Muscle of arm (tissue), 1 donor: ENCODE measurements at regions not wholly inside any gene's neighbourhood (a gene's known extent, or its start where the extent isn't known, plus 50 kb on each side); places are given as distances from the start of the nearest gene placed in this dataset.
A peak's percentile ranks its signal among the peaks of the same experiment; 100 is the strongest.
"Not testable (repeated sequence)": the region's sequence is repeated elsewhere in the genome, so short reads cannot be mapped to it uniquely, and the experiment has no call there.

Experiments used
- DNase-seq: peaks from one replicate; pipeline ENCODE4 v3.0.0-alpha.2; 2013

GRCh38 chr17:73841431-73842060 is 197.3 kb upstream of the SDK2 start:
- no peak for DNase-seq

- DNase-seq: no peak
Measured at GRCh38 chr17:73847952-73848351, 203.7 kb upstream of the SDK2 start.

DNA sequence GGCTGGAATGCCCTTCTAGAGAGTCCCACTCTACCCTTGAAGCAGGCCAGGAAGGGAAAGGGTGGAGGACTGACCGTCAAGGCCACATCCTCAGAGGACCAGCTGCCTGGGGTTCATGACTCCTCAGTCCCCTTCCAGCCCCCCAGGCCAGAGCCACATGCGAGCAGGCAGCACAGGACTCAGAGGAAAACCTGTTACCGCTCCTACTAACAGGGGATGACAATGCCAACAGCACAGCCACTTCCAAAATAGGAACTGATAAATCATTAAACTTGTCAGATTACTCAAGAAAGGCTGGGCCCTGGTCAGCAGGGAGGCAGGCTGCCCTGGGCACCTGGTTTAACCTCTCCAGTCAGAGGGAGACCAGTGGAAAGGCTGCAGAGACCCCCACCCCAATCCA is 206.2 kb upstream of the SDK2 start:
- DNase-seq: no peak

- no peak for DNase-seq
Measured at GRCh38 chr17:73851091-73851490, 206.8 kb upstream of the SDK2 start.

- no peak for DNase-seq
Measured at GRCh38 chr17:73851921-73852320, 207.7 kb upstream of the SDK2 start.

DNA sequence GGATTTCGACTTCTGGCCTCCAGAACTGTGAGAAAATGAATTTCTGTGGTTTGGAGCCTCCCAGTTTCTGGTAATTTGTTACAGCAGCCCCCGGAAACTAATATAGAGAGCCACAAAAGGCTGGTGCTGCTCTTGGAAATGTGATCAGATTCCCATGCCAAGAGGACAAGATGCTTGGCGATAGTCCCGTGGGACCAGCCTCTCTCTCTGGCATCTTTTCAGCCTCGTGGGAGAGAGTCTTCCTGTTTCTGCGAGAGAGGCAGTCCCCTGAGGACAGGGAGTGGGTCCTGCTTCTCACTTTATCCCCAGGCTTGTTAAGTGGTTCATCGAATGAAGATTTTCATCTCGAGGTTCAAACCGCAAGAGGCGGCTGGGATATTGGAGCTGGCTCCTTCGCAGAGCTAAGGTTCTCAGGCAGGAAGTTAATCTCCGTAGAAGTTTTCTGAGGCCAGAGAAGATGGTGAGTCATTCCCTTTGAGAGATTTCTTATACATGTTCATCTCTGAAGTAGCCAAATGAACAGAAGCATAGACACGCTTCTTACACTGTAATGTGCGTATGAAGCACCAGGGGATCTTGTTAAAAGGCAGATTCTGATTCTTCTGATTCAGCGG is 211.6 kb upstream of the SDK2 start:
- DNase-seq: peak; percentile 14

GRCh38 chr17:73856556-73856955 is 212.3 kb upstream of the SDK2 start:
- no peak for DNase-seq

DNA sequence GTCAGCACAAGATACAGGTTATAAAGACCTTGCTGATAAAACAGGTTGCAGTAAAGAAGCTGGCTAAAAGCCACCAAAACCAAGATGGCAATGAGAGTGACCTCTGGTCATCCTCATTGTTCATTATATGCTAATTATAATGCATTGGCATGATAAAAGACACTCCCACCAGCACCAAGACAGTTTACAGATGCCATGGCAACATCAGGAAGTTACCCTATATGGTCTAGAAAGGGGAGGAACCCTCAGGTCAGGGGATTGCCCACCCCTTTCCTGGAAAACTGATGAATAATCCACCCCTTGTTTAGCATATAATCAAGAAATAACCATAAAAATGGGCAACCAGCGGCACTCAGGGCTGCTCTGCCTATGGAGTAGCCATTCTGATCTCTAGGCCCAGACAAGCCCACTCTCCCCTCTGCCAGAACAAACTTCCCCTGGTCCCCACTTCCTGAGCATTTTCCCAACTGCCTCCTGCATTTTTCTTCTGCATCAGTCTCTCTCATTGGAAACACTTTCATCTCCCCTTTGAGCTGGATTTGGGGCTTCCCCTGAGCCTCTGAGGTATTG is 215.3 kb upstream of the SDK2 start:
- DNase-seq: not testable (repeated sequence)

DNA sequence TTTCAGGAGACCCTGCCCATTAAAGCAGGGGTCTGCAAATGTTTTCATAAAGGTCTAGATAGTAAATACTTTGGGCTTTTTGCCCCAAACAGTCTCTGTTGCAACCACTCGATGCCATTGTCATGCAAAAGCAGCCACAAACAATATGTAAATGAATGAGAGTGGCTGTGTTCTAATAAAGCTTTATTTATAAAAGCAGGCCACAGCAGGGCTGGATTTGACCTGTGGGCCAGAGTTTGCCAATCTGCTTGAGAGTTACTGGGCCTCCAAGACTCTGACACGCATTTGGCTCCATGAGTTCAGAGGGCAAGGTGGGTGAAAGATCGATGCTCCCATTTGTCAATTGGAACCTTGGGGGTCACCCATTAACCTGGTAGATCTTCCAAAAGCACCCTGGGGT is 217.3 kb upstream of the SDK2 start:
- DNase-seq: no peak

DNA sequence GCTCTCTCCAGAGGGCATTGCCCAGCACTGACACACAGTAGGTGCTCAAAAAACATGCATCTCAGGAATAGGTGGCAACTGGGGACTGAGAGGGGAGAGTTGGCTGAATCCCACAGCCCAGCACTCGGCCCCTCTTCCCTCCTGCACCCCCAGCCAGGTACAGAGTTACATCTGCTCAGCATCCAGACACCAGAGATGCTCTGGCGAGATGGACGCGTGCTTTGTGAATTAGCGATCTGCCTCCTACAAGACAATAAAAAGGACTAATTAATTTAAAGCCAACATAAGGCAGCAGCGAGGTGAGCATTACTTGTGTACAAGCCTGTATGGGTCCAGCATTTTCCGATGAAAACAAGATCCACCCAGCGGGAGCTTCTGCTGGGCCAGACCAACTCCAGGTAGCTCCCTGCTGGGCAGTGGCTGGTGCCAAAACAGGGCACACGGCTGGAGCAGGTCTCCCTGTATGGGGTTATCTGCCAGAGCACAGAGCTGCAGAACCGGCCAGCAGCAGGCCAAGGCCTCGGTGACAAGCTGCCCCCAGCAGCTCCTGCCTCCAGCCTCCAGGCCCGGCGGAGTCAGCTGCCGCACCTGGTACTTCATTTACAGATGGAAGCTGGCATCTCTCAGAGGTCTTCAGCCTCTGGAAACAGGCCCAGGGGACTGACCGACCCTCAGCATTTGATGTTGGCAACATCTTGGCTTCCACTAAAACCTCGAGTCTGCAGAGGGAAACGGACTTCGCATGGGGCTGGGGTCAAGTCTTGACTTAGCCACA is 219.7 kb upstream of the SDK2 start:
- no peak for DNase-seq

- DNase-seq: no peak
Measured at GRCh38 chr17:73865831-73866230, 221.6 kb upstream of the SDK2 start.

DNA sequence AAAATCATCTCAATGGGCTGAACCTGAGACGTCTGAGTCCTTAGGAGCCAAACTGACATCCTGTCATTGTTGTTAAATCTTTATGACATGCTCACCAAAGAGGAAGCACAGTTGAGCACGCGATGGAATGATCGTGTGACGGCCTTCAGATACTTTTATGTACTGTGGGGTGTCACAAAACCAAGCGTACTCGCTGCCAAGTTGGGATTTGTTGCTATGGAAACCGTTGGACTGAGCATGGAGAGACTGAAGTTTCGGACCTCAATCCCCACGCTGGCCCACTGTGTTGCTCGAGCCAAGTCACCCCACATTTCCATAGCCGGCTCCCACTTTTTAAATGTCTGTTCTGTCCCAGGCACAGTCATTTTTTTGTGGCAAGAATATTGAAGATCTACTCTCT is 222.8 kb upstream of the SDK2 start:
- DNase-seq: no peak

DNA sequence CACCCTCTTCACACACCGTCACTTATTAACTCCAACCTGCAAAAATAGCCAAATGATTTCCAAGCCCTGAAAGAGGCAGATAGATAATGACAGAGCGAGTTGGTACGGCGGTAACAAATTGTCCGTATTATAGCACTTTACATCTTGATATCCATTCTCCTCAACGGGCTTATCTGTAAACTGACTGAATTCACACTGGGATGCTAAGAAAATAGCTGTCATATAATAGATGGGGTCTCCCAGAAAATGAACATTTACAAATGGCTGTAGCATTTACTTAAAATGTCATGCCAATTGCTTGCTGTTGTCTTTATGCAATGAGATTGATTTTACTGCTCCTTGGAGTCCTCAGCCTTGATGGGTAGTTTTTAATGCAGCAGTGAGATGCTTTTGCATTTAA is 225.8 kb upstream of the SDK2 start:
- no peak for DNase-seq

GRCh38 chr17:73870473-73870872 is 226.2 kb upstream of the SDK2 start:
- DNase-seq: no peak

DNA sequence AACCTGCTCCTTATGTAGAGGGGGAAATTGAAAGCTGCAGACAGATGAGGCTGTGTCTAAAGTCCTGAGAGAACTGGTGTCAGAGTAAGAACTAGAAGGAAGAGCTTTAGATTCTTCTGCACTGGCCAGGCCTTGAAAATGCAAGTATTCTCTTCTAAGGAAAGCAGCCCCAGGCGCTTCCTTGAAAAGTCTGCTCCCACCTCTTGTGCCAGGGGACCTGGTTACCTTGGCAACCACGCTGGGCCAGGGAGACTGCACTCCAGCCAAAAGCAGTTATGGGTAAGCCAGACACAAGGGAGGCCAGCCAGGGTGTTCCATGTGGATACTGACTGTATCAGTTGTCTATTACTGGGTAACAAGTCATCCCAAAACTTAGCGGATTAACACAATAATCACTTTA is 228.6 kb upstream of the SDK2 start:
- DNase-seq: no peak

DNA sequence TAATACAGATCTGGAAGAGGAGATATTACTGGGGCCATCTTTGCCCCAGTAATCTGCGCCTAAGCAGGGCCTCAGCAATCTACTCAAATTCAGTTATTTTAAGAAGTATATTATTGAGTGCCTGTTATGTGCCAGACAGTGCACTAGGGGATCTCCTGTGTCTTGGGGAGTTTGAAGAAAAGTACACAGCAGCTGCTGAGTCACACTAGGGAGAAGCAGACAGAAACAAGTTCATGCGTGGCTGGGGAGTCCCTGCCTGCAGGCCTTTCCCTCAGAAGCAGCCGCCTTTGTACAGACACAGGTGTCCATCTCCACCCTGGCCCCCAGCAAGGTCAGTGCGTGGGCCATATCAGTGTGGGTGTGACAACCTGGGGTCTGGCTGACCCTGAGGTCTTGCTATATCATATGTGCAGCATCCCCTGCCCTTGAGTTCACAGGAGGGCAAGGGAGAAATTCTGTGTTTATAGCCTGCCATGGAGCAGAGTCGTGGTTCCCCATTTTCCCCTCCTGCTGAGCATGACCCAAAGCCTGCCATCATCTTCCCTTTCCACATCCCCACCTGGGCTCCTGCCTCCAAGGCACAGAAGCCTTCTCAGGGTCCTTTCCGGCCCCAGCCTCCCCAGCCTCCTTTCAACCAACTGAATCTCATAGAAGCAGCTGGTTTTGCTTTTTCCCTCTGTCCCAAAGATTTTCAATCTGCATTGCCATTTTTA is 229.9 kb upstream of the SDK2 start:
- DNase-seq: no peak

DNA sequence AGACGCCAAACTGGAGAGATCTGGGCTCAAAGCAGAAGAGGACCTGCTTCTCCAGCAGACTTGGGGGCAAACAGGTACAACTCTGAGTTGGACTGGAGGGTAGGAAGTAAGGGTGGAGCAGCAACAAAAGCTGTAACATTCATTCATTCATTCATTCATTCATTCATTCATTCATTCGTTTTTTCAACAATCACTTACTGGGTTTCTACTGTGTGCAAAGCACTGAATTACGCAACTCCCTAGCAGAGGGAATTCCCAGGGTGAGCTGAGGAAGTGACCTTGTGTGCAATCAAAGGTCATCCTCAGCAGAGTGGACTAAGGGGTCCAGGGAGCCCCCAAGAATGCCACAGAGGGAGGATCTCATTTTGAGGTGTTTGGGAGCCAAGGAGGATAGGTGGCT is 231.1 kb upstream of the SDK2 start:
- DNase-seq: no peak

GRCh38 chr17:73877962-73878361 is 233.7 kb upstream of the SDK2 start:
- DNase-seq: no peak

DNA sequence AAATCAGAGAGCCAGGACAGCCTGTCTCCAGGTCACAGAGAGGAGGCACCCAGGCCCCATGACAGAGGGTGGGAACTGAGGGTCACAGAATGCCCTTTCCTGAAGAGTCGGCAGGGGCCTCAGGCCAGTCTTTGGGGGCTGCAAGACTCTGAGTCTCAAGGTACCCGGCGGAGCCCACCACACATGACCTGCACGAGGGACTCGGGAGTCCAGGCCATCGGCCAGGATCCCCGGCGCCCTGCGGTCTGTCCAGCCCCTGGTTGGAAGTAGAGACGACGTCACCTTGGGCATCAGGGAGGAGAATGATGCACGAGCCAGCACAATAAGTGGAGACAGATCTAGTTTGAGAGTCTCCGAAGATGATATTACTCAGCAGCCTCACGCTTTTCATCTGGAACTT is 234.7 kb upstream of the SDK2 start:
- DNase-seq: no peak

DNA sequence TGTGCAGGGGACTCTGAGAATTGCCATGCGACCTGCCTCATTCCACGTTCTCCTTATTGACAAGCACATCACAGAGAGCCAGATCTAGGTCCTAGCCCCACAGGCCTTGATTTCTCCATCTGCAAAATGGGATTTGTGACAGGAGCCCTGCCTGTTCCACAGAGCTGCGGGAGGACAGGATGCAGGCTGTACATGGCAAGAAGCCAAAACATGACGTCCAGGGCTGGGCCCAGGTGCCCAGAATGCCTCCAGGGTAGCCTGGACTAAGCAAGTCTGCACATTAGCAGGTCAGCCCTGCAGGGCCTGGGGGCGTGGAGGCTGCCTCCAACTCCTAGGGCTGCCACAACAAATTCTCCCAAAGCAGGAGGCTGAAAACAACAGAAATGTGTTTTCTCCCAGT is 235.7 kb upstream of the SDK2 start:
- no peak for DNase-seq

- no peak for DNase-seq
Measured at GRCh38 chr17:73882590-73882989, 238.3 kb upstream of the SDK2 start.

GRCh38 chr17:73883175-73883574 is 238.9 kb upstream of the SDK2 start:
- no peak for DNase-seq
